RKO (cell line): ENCODE measurements at regions not wholly inside any gene's neighbourhood (a gene's known extent, or its start where the extent isn't known, plus 50 kb on each side); places are given as distances from the start of the nearest gene placed in this dataset.
A peak's percentile ranks its signal among the peaks of the same experiment; 100 is the strongest.

Experiments used
- DNase-seq: peaks from one replicate; pipeline ENCODE4 v3.0.0-alpha.2; 2016; ENCODE audit warnings: low spot score

DNA sequence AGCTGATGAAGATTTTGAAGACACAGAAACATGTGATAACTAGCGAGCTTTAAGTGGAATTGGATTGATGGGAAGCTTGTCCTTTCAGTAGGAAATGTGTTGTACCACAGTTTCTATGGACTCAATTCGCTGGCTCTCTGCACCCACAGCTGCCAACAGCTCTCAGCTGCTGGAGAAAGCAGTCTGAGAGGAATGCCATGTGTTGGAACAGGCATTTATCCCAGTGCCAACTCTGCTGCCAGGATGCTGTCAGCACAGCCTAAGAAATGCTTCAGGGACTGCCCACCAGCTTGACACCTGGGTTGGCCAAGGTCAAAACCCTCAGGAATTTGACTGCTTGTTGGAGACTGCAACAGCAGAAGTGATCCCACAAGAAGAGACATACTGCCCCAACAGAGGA is 193.0 kb upstream of the THSD7B start:
- no peak for DNase-seq

DNA sequence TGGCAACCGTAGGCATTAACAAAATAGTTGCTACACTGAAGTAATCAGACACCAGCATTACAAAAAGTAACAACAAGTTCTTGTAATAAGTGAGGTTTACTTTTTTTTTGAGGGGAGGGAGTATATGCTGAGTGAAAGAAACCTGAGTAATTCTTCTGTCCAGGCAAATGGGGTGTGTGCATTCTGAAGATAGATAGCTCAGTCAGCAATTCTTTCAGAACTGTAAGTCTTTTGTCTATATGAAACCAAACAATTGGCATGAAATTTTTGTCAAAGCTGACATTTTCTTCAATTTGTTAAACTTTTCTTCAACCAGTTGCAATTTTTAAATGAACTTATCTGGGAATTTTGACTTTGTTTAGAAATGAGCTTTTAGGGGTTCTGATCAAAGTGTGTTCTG is 208.1 kb upstream of the THSD7B start:
- DNase-seq = no peak

DNA sequence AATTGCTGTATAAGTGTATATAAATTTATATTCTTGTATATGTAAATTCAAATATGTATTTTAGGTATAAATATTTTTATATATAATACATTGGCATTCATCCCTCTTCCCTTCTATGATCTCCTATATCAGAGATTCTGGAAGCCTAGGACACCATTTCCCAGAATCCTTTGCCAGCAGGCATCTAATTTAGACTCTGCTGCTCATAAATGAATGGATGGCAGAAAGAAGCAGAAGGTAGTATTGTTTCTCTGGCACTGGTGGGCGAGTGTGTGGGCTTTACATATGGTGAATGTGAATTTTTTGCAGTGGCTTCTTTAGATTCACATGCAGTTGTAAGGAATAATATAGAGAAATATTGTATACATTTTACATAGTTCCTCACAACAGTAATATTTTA is 215.2 kb upstream of the THSD7B start:
- no peak for DNase-seq

DNA sequence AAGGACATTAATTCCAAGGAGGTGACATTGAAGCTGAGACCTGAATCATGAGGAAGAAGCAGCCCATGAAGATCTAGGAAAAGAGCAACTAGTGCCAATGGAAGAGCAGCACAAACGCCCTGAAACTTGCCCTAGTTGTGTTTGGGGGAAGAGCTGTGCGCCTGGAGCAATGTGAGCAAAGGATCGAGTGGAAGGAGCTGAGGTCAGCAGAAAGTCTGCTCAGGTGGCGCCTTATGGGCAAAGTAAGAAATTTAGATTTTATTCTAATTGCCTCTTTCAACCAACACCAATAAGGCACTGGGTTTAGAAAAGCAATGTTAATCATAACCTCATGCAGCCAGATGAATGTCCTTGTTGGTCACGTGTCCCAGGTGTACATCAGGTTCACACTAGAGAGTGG is 226.0 kb upstream of the THSD7B start:
- no peak for DNase-seq

DNA sequence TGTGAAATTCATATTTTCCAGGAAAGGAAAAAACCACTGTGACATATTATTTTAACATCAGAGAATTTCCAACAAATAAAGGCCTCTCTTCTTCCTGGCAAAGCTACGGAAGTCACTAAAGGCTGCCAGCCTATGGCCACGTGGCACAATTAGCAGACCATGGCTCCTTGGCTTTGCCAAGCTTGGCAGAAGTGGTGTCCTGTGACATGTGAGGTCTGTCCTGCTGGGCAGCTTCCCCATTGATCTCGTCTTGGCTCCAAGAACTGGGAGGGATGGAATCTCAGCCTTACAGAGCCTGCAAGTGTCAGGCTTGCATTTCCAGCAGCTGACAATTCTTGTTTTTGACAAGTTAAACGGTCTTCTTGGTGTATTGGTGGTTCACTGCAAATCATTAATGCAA is 226.9 kb upstream of the THSD7B start:
- no peak for DNase-seq

DNA sequence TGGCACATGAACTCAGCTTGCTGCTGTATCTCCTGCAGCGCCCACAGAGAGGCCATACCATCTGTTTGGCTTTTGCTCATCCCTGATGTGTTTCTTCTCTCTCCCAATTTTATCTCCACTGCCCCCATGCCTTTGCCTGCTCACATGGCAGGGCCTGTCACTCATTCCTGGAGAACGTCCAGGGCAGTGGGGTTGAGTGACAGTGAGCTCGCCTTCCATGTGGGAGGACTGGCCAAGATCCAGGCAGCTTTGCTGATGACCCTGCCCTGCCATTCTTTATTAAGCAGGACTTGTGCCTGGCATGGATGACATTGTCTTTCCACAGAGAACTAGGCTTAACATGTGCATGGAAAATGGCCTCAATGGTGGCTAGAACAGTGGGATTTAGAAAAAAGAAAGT is 230.5 kb upstream of the THSD7B start:
- no peak for DNase-seq

DNA sequence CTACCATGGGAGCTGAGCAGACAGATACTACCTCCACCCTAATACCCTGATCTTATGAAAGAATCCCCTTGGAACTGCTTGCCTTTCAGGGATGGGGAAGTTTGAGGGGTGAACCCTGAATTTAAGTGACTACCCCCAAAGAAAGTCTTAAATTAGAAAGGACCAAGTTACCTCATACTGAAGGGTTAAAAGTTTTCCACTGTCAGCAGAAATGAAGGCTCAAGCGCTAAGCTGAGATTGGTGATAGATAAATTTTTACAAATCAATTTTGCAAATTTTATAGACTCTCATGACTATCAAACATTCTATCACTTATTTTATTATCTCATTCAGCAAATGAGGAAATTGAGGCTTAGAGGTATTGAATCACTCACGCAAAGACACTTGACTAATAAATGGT is 233.2 kb upstream of the THSD7B start:
- DNase-seq = no peak

DNA sequence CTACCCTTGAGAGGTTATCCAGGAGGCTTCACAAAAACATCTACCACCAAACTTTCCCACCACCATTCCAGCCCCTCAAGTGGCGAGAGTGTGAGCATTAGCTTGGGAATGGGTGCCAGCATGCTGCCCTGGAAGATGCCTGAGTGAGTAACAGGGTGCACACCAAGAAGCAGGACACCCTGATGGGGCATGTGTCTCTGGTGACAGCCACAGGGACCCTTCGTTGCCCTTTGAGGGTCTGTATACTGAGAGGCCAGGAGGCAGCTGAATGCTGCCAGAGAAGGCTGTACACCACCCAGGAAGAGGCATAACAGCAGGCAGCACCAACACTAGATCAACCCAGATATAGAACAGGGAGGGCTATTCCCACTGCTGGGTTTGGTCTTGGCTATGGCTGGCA is 233.6 kb upstream of the THSD7B start:
- DNase-seq = no peak

DNA sequence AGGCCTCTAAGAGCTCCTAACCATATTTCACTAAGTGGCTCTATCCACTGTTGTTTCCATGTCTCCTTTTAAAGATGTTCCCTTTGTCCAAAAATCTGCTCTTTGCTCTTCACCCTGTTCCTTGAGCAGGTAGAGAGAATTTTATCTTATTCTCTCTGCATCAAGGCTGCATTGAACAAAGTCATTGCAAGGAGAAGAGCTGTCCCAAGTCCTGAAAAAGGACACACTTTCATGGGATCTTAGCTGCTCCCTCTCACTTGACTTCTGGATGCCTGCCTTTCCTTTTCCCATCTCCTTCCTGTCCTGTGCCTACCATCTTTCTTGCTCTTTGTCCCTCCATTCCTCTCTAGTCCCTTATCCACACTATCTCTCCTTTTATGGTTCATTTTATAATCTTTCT is 235.2 kb upstream of the THSD7B start:
- DNase-seq = no peak

DNA sequence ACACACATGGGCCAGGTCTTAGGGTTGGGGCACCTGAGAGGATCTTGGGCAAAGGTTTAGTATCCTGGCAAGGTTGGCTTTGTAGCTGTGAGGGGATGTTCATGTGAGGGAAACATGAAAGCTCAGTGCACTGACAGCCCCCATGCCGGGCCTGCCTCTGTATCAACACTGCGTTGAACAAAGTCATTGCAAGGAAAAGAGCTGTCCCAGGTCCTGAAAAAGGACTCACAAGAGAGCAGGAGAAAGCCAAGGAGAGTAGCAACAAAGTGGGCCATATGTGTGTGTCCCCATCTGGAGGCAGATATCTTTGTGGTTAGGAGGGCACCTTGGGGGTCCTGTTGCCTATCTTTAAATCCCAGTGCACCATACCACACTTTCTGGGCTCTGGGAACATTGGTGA is 237.8 kb upstream of the THSD7B start:
- peak; percentile 44 for DNase-seq

DNA sequence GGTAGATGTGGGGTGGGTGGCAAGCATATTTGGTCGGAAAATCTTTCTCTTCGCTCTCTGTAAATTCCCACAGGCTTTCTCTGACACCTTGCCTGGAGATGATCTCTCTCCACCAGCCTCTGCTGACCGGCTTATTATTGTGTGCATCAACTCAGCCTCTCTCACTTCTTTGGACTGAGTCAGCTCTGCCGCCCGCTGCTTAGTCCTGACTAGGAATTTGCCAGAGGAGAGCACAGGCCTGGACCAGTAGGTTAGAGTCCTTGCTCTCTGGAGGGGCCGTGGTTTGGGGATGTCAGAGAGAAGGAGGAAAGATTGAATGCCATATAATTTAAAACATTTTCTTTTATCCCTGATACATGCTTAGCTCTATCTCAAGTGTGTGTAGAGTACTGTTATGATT is 242.6 kb upstream of the THSD7B start:
- DNase-seq = no peak

DNA sequence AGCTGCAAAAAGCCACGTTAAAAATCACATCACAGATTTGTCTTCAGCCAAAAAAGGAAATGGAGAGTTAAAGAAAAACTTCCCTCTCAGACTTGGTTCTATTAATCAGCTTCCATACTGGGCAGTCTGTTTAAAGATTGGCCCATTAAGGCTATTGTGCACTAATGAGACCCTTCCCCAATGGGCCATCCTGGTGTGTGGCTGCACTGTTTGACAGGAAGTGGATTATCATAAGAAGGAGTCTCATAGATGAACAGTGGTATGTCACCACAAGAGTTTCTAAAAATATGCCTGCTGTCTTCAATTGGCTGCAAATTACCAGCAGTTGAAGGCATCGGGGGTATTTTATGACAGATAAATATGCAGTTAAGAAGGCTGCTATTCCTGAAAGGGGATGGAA is 247.6 kb upstream of the THSD7B start:
- no peak for DNase-seq

DNA sequence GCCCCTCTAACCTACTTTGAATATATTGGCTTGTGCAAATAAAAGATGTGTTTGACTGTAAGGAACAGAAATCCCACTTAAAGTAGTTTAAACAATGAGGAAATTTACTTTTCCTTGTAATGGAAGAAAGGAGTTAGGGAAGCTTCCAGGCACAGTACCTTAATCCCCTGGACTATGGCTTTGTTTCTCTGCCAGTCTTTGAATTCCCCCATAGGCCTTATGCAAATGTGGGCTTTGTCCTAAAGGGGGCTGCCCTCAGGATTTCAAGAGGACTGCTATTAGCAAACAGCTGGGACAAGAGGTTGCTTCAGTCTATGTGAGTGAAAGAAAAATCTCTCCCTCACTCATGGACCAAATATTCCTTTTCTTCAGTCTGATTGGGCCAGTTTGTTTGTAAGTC is 255.1 kb upstream of the THSD7B start:
- DNase-seq = no peak

DNA sequence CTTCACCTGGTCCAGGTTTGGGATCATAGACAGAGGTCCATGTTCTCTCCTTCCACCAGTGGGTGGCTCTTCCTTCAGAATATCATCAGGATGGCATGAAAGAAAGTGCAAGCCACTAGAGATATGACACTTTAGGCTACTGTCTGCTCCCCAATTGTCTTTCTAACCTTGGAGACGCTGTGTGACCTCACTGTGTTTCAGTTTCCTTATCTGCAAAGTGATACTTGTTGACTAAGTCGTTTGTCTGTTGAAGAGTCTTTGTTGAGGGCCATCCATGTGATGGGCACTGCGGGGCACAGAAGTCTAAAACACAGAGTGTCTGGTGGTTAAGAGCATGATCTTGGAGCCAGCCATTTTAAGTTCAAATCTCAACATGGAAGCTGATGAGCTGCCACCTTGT is 259.9 kb upstream of the THSD7B start:
- no peak for DNase-seq

DNA sequence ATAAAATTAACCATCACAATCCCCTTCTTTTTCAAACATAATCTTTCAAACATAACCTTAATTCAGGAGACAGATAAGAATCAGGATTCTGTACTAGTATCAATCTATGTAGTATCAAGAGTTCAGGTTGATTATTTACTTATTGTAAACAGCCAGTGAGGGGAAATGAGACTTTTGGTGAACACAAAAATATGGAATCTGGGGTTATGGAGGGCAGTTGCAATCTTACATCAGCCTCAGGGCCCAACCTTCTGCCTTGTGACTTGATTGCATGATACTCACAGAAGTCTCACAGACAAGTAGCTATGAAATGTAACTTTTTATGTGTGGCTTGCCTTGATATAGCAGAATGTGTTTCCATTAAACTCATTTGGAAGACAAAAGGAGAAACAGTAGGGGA is 262.7 kb upstream of the THSD7B start:
- DNase-seq = no peak

DNA sequence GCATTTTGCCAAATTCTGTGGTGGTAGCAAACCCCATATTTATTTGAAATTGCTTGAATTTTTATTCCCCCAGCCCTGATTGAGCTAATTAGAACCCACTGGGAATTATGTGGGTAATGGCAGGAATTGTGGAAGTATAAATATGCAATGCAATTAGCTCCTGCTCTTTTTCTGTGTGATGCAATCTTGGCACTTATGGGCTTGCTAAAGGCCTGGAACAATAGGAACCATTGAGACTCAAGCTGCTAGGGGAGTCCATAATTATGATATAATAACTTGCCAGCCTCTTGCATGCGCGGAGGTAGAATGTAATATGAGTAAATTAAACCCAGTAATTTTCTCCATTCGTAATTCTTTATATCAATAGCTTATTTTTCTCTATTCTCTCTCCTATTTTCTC is 267.6 kb upstream of the THSD7B start:
- no peak for DNase-seq

DNA sequence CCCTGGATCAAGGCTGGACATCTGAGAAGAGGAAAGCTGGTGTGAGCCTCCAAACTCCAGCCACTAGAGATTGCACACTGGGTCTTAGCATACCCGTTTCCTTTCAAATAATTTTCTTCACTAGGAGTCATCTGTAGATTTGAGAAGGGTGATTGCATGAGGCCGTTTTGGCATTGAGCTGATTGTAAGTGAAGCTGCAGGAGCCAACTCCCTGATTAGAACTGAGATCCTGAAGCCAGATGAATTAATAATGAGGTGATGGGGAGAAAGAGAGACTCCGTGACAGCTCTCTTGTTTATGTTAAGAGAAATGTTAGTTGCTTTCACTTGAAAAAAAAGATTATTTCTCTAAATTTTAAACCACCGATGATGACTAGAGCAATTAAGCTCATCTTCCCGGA is 268.4 kb upstream of the THSD7B start:
- no peak for DNase-seq

DNA sequence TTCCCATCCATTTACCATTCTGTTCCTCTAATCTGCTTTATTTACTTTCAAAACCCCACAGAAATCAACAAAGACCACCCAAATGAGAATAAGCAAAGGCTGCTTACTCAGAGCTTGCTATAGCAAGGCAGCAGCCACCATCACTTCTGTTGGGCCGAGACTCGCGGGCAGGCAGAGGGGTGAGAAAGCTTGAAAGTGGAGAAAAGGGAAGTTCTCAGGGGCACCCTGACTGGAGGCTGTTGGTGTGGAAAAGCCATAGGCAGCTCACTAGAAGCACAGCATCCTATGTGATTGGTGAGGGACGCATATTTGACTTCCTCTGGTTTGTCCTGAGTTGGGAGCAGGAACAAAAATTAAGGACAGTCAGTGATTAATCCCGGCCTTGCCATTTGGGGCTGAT is 269.7 kb upstream of the THSD7B start:
- DNase-seq = no peak

DNA sequence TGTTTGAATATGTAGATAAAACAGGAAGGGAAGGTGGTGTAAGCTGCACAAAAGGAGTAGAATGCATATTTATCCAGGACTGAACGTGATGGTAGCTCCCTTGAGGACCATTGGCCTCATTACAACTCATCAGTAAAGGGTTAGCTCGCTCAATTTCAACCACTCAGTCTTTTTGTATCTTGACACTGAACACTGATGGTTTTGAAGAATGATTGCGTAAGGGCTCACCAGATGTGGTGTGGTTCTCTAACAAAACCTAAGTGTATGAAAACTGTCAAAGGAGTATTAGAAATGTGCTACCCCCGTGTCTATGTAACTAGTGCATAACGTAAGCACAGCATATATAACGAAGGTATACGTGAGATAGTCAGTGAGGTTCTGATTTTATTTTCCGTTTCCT is 272.4 kb upstream of the THSD7B start:
- DNase-seq = no peak

DNA sequence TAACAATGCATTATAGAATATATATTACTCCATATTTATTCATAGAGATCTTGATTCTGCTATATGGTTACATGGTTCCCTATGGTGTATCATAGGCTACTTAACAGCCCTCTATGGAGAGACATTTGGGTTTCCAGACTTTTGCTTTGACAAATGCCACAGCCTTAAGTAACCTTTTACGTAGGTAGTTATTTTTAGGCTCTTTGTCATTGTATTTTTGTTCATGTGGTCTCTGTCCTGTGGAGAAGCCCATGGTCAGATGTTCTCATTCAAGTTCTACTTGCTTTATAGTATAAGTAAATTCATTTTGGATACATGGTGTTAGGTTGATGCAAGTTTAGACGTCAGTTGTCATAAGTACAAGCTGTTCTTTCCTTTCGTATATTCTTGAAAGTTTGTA is 275.2 kb upstream of the THSD7B start:
- DNase-seq = no peak

DNA sequence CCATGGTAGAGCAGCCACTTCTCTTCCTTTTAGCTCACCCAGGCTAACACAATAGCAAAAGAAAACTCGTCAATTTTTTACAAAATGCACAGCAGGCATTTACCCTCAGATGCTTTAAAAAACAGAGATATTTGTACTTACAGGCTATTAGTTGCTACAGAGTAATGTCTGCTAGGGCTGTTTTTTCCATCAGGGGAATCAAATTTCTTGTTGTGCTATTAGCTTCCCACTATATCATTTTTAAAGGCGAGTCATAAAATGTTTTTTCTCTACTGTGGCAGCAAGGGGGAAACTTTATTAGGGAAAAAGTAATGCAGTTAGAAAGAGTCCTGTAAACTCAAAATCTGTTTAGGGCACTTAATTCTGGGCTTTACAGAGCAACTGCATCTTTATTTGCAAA is 277.9 kb upstream of the THSD7B start:
- no peak for DNase-seq

DNA sequence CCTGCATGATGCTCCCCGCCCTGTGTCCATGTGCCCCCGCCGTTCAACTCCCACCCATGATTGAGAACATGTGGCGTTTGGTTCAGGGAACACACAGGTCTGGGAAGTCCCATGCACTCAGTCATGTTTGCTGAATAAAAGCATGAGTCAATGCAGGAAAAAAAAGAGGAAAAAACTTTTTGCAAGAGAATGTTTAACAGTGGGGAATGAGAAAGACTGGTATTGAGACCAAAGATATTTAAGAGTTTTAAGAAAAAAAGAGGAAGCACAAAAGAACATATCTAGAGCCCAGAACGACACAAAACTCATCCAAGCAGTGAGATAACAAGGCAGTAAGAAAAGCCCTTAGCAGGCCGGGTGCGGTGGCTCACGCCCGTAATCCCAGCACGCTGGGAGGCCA is 279.2 kb upstream of the THSD7B start:
- DNase-seq = no peak

DNA sequence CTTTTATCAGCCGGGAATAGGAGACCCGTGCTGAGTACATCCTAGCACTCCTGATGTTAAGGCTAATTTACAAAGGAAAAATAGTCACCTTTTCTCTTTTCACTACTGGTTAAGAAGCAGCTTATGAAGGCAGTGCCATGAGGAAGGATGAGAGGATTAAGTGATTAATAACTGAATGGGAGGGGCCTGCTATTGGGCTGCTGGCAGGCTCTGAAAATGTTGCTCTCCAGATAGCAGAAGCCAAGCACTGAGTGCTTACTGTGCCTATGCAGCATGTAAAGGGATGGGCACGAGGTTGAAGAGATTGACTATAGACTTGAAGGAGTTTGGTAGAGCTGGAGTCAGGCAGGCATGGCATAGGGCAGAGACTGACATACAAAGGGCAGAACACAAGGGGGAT is 282.4 kb upstream of the THSD7B start:
- no peak for DNase-seq

DNA sequence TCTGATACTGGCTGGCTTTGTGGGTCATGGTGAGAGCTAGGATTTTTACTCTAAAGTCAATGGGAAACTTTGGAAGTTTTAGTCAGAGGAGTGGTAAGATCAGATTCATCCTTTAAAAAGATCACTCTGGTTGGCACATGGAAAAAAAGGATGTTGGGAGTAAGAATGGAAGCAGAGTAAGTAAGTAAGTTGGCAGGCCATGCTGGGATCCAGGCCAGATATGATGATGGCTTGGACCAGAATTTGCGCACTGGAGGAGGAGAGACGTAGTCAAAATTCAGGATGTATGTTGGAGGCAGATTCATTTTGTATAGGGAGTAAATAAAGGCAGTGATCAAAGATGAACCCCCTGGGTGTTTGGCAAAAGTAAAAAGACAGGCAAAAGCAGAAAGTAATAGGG is 283.3 kb upstream of the THSD7B start:
- DNase-seq = no peak

DNA sequence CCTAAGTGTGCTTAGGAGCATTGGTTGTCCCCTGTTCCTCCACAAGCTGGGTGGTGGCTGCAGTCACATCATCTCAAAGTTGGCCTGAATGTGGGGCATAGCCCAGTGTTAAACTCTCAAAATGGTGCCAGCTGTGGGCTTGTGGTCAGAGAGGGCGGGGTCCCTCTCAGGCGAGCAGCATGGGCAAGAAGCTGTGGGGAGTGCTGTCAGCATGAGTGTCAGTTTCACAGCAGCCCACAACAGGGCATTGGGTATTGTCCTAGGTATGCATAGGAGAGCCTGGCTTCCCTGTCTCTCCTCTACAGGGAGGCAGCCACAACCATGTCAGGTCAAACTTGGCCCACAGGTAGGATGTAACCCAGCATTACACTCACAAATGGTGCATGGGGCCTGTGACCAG is 285.6 kb upstream of the THSD7B start:
- no peak for DNase-seq
